Activated T-helper 1 cell treated with anti-CD3 and anti-CD28 coated beads, Interleukin-12 subunit alpha, Interleukin-12 subunit beta, Interleukin-2, Interleukin-4 antibody, amounts not matched to agents 30 ng/mL and 10 ng/mL and 1 ng/mL, durations not matched to agents 14 hours and 24 hours and 36 hours (primary cell): ENCODE measurements at regions not wholly inside any gene's neighbourhood (a gene's known extent, or its start where the extent isn't known, plus 50 kb on each side); places are given as distances from the start of the nearest gene placed in this dataset.
"Not testable (repeated sequence)": the region's sequence is repeated elsewhere in the genome, so short reads cannot be mapped to it uniquely, and the experiment has no call there.

Experiments used
- DNase-seq: peaks from one replicate; pipeline ENCODE4 v3.0.0; 2021; ENCODE audit warnings: low spot score
- H3K27ac Mint-ChIP-seq: one replicate; pipeline ENCODE4 v1.8.0; 2021; ENCODE audit warnings: mild to moderate bottlenecking, mixed read lengths
- H3K27me3 Mint-ChIP-seq: one replicate; pipeline ENCODE4 v1.8.0; 2022; ENCODE audit warnings: mild to moderate bottlenecking, moderate library complexity, mixed read lengths; ENCODE audit not compliant: insufficient read depth
- H3K36me3 Mint-ChIP-seq: one replicate; pipeline ENCODE4 v1.8.0; 2021; ENCODE audit warnings: low read depth, mixed read lengths
- H3K4me1 Mint-ChIP-seq: one replicate; pipeline ENCODE4 v1.8.0; 2021; ENCODE audit warnings: low read depth, mixed read lengths
- H3K4me3 Mint-ChIP-seq: one replicate; pipeline ENCODE4 v1.8.0; 2021; ENCODE audit warnings: mild to moderate bottlenecking, moderate library complexity, mixed read lengths
- H3K9me3 Mint-ChIP-seq: one replicate; pipeline ENCODE4 v1.8.0; 2021; ENCODE audit warnings: mixed read lengths
- intact Hi-C: fragments of 100-400 bp; cut with micrococcal nuclease; formaldehyde crosslinking; loops from one replicate; pipeline ENCODE4 v1.15.1; 2024

GRCh38 chr16:47897105-47897504 lies 258.7 kb downstream of the ABCC12 start:
- H3K4me1 Mint-ChIP-seq, H3K36me3 Mint-ChIP-seq, DNase-seq, H3K9me3 Mint-ChIP-seq, H3K27me3 Mint-ChIP-seq, intact Hi-C loops, H3K27ac Mint-ChIP-seq, H3K4me3 Mint-ChIP-seq: not testable (repeated sequence)

- intact Hi-C loops, result no loop called here
- Mint-ChIP-seq H3K4me1 (no peaks in the 10 kb centered on the region), H3K36me3 (no peaks in the 10 kb centered on the region), H3K4me3 (no peak overlapping the region), H3K27me3 (peaks cover 1% of the 10 kb centered on the region), H3K27ac (no peak overlapping the region), H3K9me3 (peaks cover 7% of the 10 kb centered on the region)
- no peak for DNase-seq
These were observed 260.6 kb downstream of the ABCC12 start for GRCh38 chr16:47895146-47895545.

GRCh38 chr16:47892999-47893398 lies 262.8 kb downstream of the ABCC12 start:
- Mint-ChIP-seq H3K4me1 (no peaks in the 10 kb centered on the region), H3K36me3 (no peaks in the 10 kb centered on the region), H3K27ac (no peak overlapping the region), H3K4me3 (no peak overlapping the region), H3K9me3 (peaks cover 6% of the 10 kb centered on the region), H3K27me3 (peaks cover under 1% of the 10 kb centered on the region)
- intact Hi-C loops, result no loop called here
- no peak for DNase-seq

GRCh38 chr16:47888734-47889133 lies 267.1 kb downstream of the ABCC12 start:
- no peaks in the 10 kb centered on the region for H3K9me3 Mint-ChIP-seq
- H3K4me3 Mint-ChIP-seq, result no peak overlapping the region
- no peak overlapping the region for H3K27ac Mint-ChIP-seq
- no peaks in the 10 kb centered on the region for H3K4me1 Mint-ChIP-seq
- peaks cover 4% of the 10 kb centered on the region for H3K27me3 Mint-ChIP-seq
- H3K36me3 Mint-ChIP-seq, result no peaks in the 10 kb centered on the region
- intact Hi-C loops, result no loop called here
- DNase-seq, result no peak

GRCh38 chr16:47888142-47888541 lies 267.7 kb downstream of the ABCC12 start:
- Mint-ChIP-seq H3K4me3 (no peak overlapping the region), H3K4me1 (no peaks in the 10 kb centered on the region), H3K9me3 (no peaks in the 10 kb centered on the region), H3K27me3 (peaks cover 4% of the 10 kb centered on the region), H3K36me3 (no peaks in the 10 kb centered on the region), H3K27ac (no peak overlapping the region)
- no peak for DNase-seq
- intact Hi-C loops, result no loop called here

GRCh38 chr16:47887496-47887895 lies 268.3 kb downstream of the ABCC12 start:
- DNase-seq, result no peak
- Mint-ChIP-seq H3K4me3 (no peak overlapping the region), H3K27ac (no peak overlapping the region), H3K9me3 (no peaks in the 10 kb centered on the region), H3K4me1 (no peaks in the 10 kb centered on the region), H3K27me3 (peaks cover 4% of the 10 kb centered on the region), H3K36me3 (no peaks in the 10 kb centered on the region)
- intact Hi-C loops, result no loop called here

- Mint-ChIP-seq H3K36me3 (no peaks in the 10 kb centered on the region), H3K4me3 (no peak overlapping the region), H3K27ac (no peak overlapping the region), H3K4me1 (no peaks in the 10 kb centered on the region), H3K9me3 (no peaks in the 10 kb centered on the region), H3K27me3 (peaks cover 4% of the 10 kb centered on the region)
- DNase-seq, result no peak
- intact Hi-C loops, result no loop called here
These were observed 269.0 kb downstream of the ABCC12 start for GRCh38 chr16:47886631-47887415.

GRCh38 chr16:47886139-47886538 lies 269.7 kb downstream of the ABCC12 start:
- H3K9me3 Mint-ChIP-seq, result no peaks in the 10 kb centered on the region
- intact Hi-C loops, result no loop called here
- H3K27me3 Mint-ChIP-seq, result peaks cover 4% of the 10 kb centered on the region
- no peaks in the 10 kb centered on the region for H3K4me1 Mint-ChIP-seq
- H3K36me3 Mint-ChIP-seq, result no peaks in the 10 kb centered on the region
- DNase-seq, result no peak
- H3K4me3 Mint-ChIP-seq, result no peak overlapping the region
- no peak overlapping the region for H3K27ac Mint-ChIP-seq

GRCh38 chr16:47885489-47885888 lies 270.3 kb downstream of the ABCC12 start:
- no peak overlapping the region for H3K4me3 Mint-ChIP-seq
- H3K27me3 Mint-ChIP-seq, result peaks cover 4% of the 10 kb centered on the region
- H3K27ac Mint-ChIP-seq, result no peak overlapping the region
- H3K4me1 Mint-ChIP-seq, result no peaks in the 10 kb centered on the region
- H3K9me3 Mint-ChIP-seq, result no peaks in the 10 kb centered on the region
- DNase-seq, result no peak
- H3K36me3 Mint-ChIP-seq, result no peaks in the 10 kb centered on the region
- intact Hi-C loops, result no loop called here

GRCh38 chr16:47884116-47884725 lies 271.6 kb downstream of the ABCC12 start:
- Mint-ChIP-seq H3K36me3 (no peaks in the 10 kb centered on the region), H3K27me3 (peaks cover 4% of the 10 kb centered on the region), H3K4me3 (no peak overlapping the region), H3K9me3 (no peaks in the 10 kb centered on the region), H3K27ac (no peak overlapping the region), H3K4me1 (no peaks in the 10 kb centered on the region)
- DNase-seq, result no peak
- intact Hi-C loops, result no loop called here

GRCh38 chr16:47881574-47881973 lies 274.2 kb downstream of the ABCC12 start:
- H3K27me3 Mint-ChIP-seq, result peaks cover 2% of the 10 kb centered on the region
- H3K9me3 Mint-ChIP-seq, result no peaks in the 10 kb centered on the region
- H3K4me1 Mint-ChIP-seq, result no peaks in the 10 kb centered on the region
- H3K36me3 Mint-ChIP-seq, result no peaks in the 10 kb centered on the region
- H3K27ac Mint-ChIP-seq, result no peak overlapping the region
- no peak for DNase-seq
- intact Hi-C loops, result no loop called here
- no peak overlapping the region for H3K4me3 Mint-ChIP-seq

GRCh38 chr16:47880653-47881052 lies 275.1 kb downstream of the ABCC12 start:
- no peaks in the 10 kb centered on the region for H3K4me1 Mint-ChIP-seq
- H3K27me3 Mint-ChIP-seq, result peaks cover 2% of the 10 kb centered on the region
- H3K36me3 Mint-ChIP-seq, result no peaks in the 10 kb centered on the region
- no peak overlapping the region for H3K4me3 Mint-ChIP-seq
- intact Hi-C loops, result no loop called here
- no peaks in the 10 kb centered on the region for H3K9me3 Mint-ChIP-seq
- H3K27ac Mint-ChIP-seq, result no peak overlapping the region
- DNase-seq, result no peak

- Mint-ChIP-seq H3K9me3 (no peaks in the 10 kb centered on the region), H3K36me3 (no peaks in the 10 kb centered on the region), H3K4me1 (no peaks in the 10 kb centered on the region), H3K27ac (no peak overlapping the region), H3K27me3 (no peaks in the 10 kb centered on the region), H3K4me3 (no peak overlapping the region)
- intact Hi-C loops, result no loop called here
- DNase-seq, result no peak
These were observed 278.6 kb downstream of the ABCC12 start for GRCh38 chr16:47877166-47877565.
